B cell (primary cell): ENCODE measurements at regions not wholly inside any gene's neighbourhood (a gene's known extent, or its start where the extent isn't known, plus 50 kb on each side); places are given as distances from the start of the nearest gene placed in this dataset.

Source experiments
- CTCF ChIP-seq: fragments of 200-600 bp; IDR thresholded peaks from one replicate; pipeline ENCODE4 v1.8.0; 2022; ENCODE audit warnings: antibody characterized with exemption, mild to moderate bottlenecking
- EZH2 ChIP-seq: IDR thresholded peaks from 2 replicates; pipeline ENCODE4 v1.6.1; 2012; ENCODE audit warnings: borderline replicate concordance, low read depth, mild to moderate bottlenecking, moderate library complexity, low read length; ENCODE audit not compliant: insufficient read depth, poor library complexity, severe bottlenecking

DNA sequence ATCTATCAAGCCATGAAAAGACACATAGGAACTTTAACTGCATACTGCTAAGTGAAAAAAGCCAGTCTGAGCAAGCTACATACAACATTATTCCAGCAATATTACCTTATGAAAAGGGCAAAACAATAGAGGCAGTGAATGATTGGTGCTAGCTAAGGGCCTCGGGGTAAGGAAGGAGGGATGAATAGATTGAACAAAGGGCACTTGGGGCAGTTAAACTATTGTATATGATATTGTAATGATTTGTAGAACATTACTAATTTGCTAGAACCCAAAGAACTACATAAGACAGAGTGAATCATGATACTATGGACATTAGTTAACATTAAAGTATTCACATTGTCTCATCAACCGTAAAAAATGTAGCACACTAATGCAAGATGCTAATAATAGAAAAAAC is 218.3 kb downstream of the FBXO4 start:
- no peak for TF ChIP-seq CTCF
- no peak for TF ChIP-seq EZH2
